Prostate gland (tissue), 2 donors: ENCODE measurements at regions not wholly inside any gene's neighbourhood (a gene's known extent, or its start where the extent isn't known, plus 50 kb on each side); places are given as distances from the start of the nearest gene placed in this dataset.

ENCODE experiments used
- POLR2A ChIP-seq: fragments of 450-650 bp; IDR thresholded peaks from one replicate; pipeline ENCODE4 v1.6.1; 2016; ENCODE audit warnings: antibody characterized with exemption, mild to moderate bottlenecking
- POLR2AphosphoS5 ChIP-seq: sonication (generic); formaldehyde crosslinking; IDR thresholded peaks from one replicate; pipeline ENCODE4 v1.6.1; 2017; ENCODE audit warnings: antibody characterized with exemption
- TF ChIP-seq, protein P1 (sequence below), 4 experiments: fragments of 200-600 bp in 2 of 4; fragments of 450-650 bp in 2 of 4; sonication (generic) in 2 of 4; IDR thresholded peaks; 1 replicate in 3 of 4; 2 replicates in 1 of 4; pipeline ENCODE4 v1.5.1; 2016 to 2019; ENCODE audit warnings: antibody characterized with exemption in 4 of 4, mild to moderate bottlenecking in 2 of 4, moderate library complexity in 2 of 4

DNA sequence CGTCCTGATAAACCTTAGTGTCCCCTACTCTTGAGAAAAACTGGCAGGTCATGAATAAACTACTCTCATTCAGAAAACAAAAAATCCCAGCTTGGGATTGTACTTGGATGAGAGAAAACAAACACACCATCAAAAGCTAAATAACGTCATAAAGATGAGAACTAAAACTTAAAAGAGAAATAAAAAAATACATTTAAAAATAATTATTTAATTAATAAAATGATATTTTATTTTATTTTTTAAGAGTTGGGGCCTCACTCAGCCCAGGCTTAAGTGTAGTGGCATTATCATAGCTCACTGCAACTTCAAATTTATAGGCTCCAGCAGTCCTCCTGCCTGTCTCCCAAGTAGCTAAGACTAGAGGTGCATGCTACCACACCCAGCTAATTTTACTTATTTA, 125.4 kb upstream of the CA10 start:
- TF ChIP-seq, protein P1, sequence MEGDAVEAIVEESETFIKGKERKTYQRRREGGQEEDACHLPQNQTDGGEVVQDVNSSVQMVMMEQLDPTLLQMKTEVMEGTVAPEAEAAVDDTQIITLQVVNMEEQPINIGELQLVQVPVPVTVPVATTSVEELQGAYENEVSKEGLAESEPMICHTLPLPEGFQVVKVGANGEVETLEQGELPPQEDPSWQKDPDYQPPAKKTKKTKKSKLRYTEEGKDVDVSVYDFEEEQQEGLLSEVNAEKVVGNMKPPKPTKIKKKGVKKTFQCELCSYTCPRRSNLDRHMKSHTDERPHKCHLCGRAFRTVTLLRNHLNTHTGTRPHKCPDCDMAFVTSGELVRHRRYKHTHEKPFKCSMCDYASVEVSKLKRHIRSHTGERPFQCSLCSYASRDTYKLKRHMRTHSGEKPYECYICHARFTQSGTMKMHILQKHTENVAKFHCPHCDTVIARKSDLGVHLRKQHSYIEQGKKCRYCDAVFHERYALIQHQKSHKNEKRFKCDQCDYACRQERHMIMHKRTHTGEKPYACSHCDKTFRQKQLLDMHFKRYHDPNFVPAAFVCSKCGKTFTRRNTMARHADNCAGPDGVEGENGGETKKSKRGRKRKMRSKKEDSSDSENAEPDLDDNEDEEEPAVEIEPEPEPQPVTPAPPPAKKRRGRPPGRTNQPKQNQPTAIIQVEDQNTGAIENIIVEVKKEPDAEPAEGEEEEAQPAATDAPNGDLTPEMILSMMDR (IDR thresholded peaks at IDR 0.05): no peak
- TF ChIP-seq POLR2AphosphoS5 (no peak), POLR2A (no peak)
